IMR-90 (cell line): ENCODE measurements at regions not wholly inside any gene's neighbourhood (a gene's known extent, or its start where the extent isn't known, plus 50 kb on each side); places are given as distances from the start of the nearest gene placed in this dataset.
A peak's percentile ranks its signal among the peaks of the same experiment; 100 is the strongest.

Experiments
- ATAC-seq: fragments of 200-7000 bp; cut with Tn5 transposase; 2 replicates; pipeline ENCODE4 v1.9.1; 2020; ENCODE audit warnings: low read depth, mild to moderate bottlenecking, moderate library complexity
- BruUV-seq: library from RNA; stranded (reverse); fragments of 400-500 nt; replicated peaks from 2 replicates; lab custom pipeline; 2021; lab: Mats Ljungman, UMichigan
- CTCF ChIA-PET: fragments of 300-600 bp; formaldehyde crosslinking; extraction: SDS; loops from one replicate; lab custom pipeline; 2021; ENCODE audit warnings: antibody characterized with exemption; lab: Yijun Ruan, JAX
- POLR2A ChIA-PET: fragments of 300-600 bp; sonication (Branson Sonifier 250); formaldehyde crosslinking; loops from one replicate; lab custom pipeline; 2022; ENCODE audit warnings: antibody characterized with exemption; ENCODE audit not compliant: unreplicated experiment; lab: Charles Lee
- DNase-seq: peaks from one replicate; pipeline ENCODE4 v3.0.0; 2013
- H2AFZ ChIP-seq: replicated peaks from 2 replicates; pipeline ENCODE3; 2013; ENCODE audit warnings: low read length, mild to moderate bottlenecking; ENCODE audit not compliant: poor library complexity
- H2AK5ac ChIP-seq: 2 replicates; pipeline ENCODE4 v1.6.1; 2013; ENCODE audit warnings: low read depth, low read length, inconsistent platforms
- H2AK9ac ChIP-seq: replicated peaks from 2 replicates; pipeline ENCODE3; 2013; ENCODE audit warnings: mild to moderate bottlenecking, low read depth, low read length, moderate library complexity; ENCODE audit not compliant: poor library complexity
- H2BK120ac ChIP-seq: 2 replicates; pipeline ENCODE4 v1.6.1; 2013; ENCODE audit warnings: low read depth, low read length, inconsistent platforms
- H2BK15ac ChIP-seq: 3 replicates; pipeline ENCODE4 v1.6.1; 2013; ENCODE audit warnings: low read depth, low read length, inconsistent platforms
- H2BK20ac ChIP-seq: 2 replicates; pipeline ENCODE4 v1.6.1; 2013; ENCODE audit warnings: low read depth, mild to moderate bottlenecking, inconsistent platforms, low read length, moderate library complexity
- H2BK5ac ChIP-seq: 2 replicates; pipeline ENCODE4 v1.6.1; 2013; ENCODE audit warnings: mild to moderate bottlenecking, low read depth, low read length, inconsistent platforms; ENCODE audit not compliant: poor library complexity, severe bottlenecking
- H3K14ac ChIP-seq: replicated peaks from 2 replicates; pipeline ENCODE4 v1.6.1; 2013; ENCODE audit warnings: low read depth, low read length, inconsistent platforms
- H3K18ac ChIP-seq: 2 replicates; pipeline ENCODE4 v1.6.1; 2013; ENCODE audit warnings: low read depth, low read length, control low read depth
- H3K23ac ChIP-seq: 2 replicates; pipeline ENCODE4 v1.6.1; 2013; ENCODE audit warnings: low read depth, low read length, inconsistent platforms
- H3K27ac ChIP-seq: 2 replicates; pipeline ENCODE4 v1.5.1; 2013; ENCODE audit warnings: mild to moderate bottlenecking, control low read depth, low read length; ENCODE audit not compliant: insufficient read depth
- H3K27me3 ChIP-seq: 2 replicates; pipeline ENCODE4 v1.6.1; 2013; ENCODE audit warnings: low read length; ENCODE audit not compliant: control insufficient read depth, insufficient read depth
- H3K36me3 ChIP-seq: 2 replicates; pipeline ENCODE4 v1.6.1; 2013; ENCODE audit warnings: low read length, mixed read lengths; ENCODE audit not compliant: control insufficient read depth, insufficient read depth
- H3K4ac ChIP-seq: 2 replicates; pipeline ENCODE4 v1.6.1; 2013; ENCODE audit warnings: low read depth, low read length, inconsistent platforms
- H3K4me1 ChIP-seq: 2 replicates; pipeline ENCODE4 v1.6.1; 2013; ENCODE audit warnings: low read length, mixed read lengths; ENCODE audit not compliant: control insufficient read depth, insufficient read depth
- H3K4me2 ChIP-seq: 2 replicates; pipeline ENCODE4 v1.6.1; 2013; ENCODE audit warnings: low read depth, mild to moderate bottlenecking, control low read depth, low read length, moderate library complexity
- H3K4me3 ChIP-seq: 2 replicates; pipeline ENCODE4 v1.5.1; 2013; ENCODE audit warnings: low read depth, mild to moderate bottlenecking, control low read depth, low read length, moderate library complexity; ENCODE audit not compliant: insufficient read depth
- H3K56ac ChIP-seq: 2 replicates; pipeline ENCODE4 v1.6.1; 2013; ENCODE audit warnings: low read length, inconsistent platforms; ENCODE audit not compliant: insufficient read depth; ENCODE audit errors: extremely low read depth
- H3K79me1 ChIP-seq, 2 experiments: 2 replicates each; pipeline ENCODE4 v1.6.1; 2013; ENCODE audit warnings: low read length in 2 of 2, inconsistent platforms in 1 of 2, low read depth in 1 of 2
- H3K9ac ChIP-seq: 2 replicates; pipeline ENCODE4 v1.6.1; 2013; ENCODE audit warnings: low read depth, low read length, control low read depth
- H3K9me1 ChIP-seq: 2 replicates; pipeline ENCODE4 v1.6.1; 2013; ENCODE audit warnings: low read length, inconsistent platforms; ENCODE audit not compliant: insufficient read depth
- H3K9me3 ChIP-seq: 2 replicates; pipeline ENCODE4 v1.6.1; 2013; ENCODE audit warnings: low read length; ENCODE audit not compliant: control insufficient read depth, insufficient read depth
- H4K20me1 ChIP-seq: 2 replicates; pipeline ENCODE4 v1.6.1; 2013; ENCODE audit warnings: low read length, inconsistent platforms; ENCODE audit not compliant: insufficient read depth
- H4K5ac ChIP-seq: 2 replicates; pipeline ENCODE4 v1.6.1; 2013; ENCODE audit warnings: mild to moderate bottlenecking, low read depth, low read length, control low read depth
- H4K8ac ChIP-seq, 2 experiments: 2 replicates each; pipeline ENCODE4 v1.6.1; 2013; ENCODE audit warnings: low read depth in 2 of 2, low read length in 2 of 2, control low read depth in 1 of 2, inconsistent platforms in 1 of 2
- H4K91ac ChIP-seq: 2 replicates; pipeline ENCODE4 v1.6.1; 2013; ENCODE audit warnings: low read depth, low read length, inconsistent platforms; ENCODE audit not compliant: insufficient read depth
- POLR2A ChIP-seq: IDR thresholded peaks from 2 replicates; pipeline ENCODE4 v1.6.1; 2012; ENCODE audit warnings: mild to moderate bottlenecking, low read depth, low read length
- WGBS, 2 experiments: methylation state at CpG; one replicate each; pipeline versions ENCODE4 v1.1.5 to v1.1.7; 2013; ENCODE audit warnings: missing lambda C conversion rate in 2 of 2; ENCODE audit not compliant: insufficient read length in 1 of 2; ENCODE audit errors: extremely low coverage in 2 of 2; 5-methylcytosine and 5-hydroxymethylcytosine counted together
- dilution Hi-C: fragments of 300-500 bp; cut with HindIII; formaldehyde crosslinking; loops from one replicate; pipeline ENCODE4 v1.14.3; 2018; ENCODE audit warnings: low sequenced_read_pairs; ENCODE audit not compliant: unreplicated experiment
- in situ Hi-C: fragments of 300-500 bp; cut with MboI; formaldehyde crosslinking; loops from 3 replicates; pipeline ENCODE4 v1.14.3; 2019; ENCODE audit warnings: low sequenced_read_pairs, inconsistent platforms, mixed read lengths
- intact Hi-C: fragments of 100-400 bp; cut with micrococcal nuclease; formaldehyde crosslinking; loops from 2 replicates; pipeline ENCODE4 v1.10.0; 2022
- TF ChIP-seq, protein P1 (sequence below): fragments of 150-350 bp; IDR thresholded peaks from 2 replicates; pipeline ENCODE4 v1.6.1; 2017; ENCODE audit warnings: mild to moderate bottlenecking, antibody characterized with exemption, low read length, low read depth

DNA sequence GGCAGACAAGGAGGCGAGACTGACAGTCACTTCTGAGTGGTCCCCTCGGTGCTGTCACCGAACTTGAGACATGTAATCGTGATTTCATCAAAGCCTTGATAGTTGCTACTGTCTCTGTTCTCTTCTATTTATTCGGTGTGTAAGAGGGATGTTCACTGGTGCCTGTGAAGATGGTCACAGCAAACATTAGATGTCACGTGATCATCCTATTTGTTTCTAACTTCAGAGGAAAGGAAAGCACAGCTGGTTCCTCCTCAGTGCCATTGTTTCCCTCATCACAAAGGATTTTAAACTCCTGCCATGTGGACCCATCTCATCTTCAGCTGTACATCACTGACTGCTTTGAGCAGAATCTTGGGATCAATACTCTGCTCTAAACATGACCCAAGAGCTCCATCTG, 73.1 kb upstream of the CLMP start:
- Histone ChIP-seq H3K56ac (no peak overlapping the region), H3K18ac (no peak overlapping the region), H2BK120ac (no peak overlapping the region), H3K4me2 (no peak overlapping the region), H3K4me3 (no peak overlapping the region), H4K5ac (no peak overlapping the region), H3K4me1 (peaks cover 3% of the 10 kb centered on the region), H2BK5ac (no peak overlapping the region), H2BK20ac (no peak overlapping the region), H2BK15ac (no peak overlapping the region), H2AK5ac (no peak overlapping the region), H4K8ac (no peak overlapping the region), H3K14ac (no peak overlapping the region), H3K9me1 (no peaks in the 10 kb centered on the region), H4K20me1 (no peaks in the 10 kb centered on the region), H3K23ac (no peak overlapping the region), H3K79me1 (no peaks in the 10 kb centered on the region), H2AFZ (no peak overlapping the region), H2AK9ac (no peak overlapping the region), H3K9me3 (no peaks in the 10 kb centered on the region), H3K9ac (no peak overlapping the region), H3K4ac (no peak overlapping the region), H3K27ac (no peak overlapping the region), H3K27me3 (peaks cover 19% of the 10 kb centered on the region), H3K36me3 (no peaks in the 10 kb centered on the region), H4K91ac (no peak overlapping the region)
- ChIA-PET POLR2A (no interaction called here), CTCF (interaction anchor here (0.7 kb wide), 1 partner anchor 18 kb away, joined by 4 read pairs; no protein-coding TSS in a partner anchor)
- no peak for DNase-seq
- in situ Hi-C loops (loop anchor here (25.0 kb wide), 1 partner anchor 406 kb away; no protein-coding TSS in a partner anchor), dilution Hi-C loops (loop anchor here (25.0 kb wide), 1 partner anchor 156 kb away; no protein-coding TSS in a partner anchor), intact Hi-C loops (no loop called here)
- TF ChIP-seq, protein P1, sequence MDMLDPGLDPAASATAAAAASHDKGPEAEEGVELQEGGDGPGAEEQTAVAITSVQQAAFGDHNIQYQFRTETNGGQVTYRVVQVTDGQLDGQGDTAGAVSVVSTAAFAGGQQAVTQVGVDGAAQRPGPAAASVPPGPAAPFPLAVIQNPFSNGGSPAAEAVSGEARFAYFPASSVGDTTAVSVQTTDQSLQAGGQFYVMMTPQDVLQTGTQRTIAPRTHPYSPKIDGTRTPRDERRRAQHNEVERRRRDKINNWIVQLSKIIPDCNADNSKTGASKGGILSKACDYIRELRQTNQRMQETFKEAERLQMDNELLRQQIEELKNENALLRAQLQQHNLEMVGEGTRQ, result peak; percentile 39; the same call in 1 of the 2 replicates
- TF ChIP-seq POLR2A, result no peak
- ATAC-seq, result no peak
- no TSS peak for BruUV-seq
- WGBS, 2 experiments, result 100% methylated on average over 1 of the region's 6 CpGs; no CpG with 5 or more reads in 1 of the 2 experiments
